Progenitor cell of endocrine pancreas (in vitro differentiated cells): ENCODE measurements at regions not wholly inside any gene's neighbourhood (a gene's known extent, or its start where the extent isn't known, plus 50 kb on each side); places are given as distances from the start of the nearest gene placed in this dataset.

Experiments used
- DNase-seq: peaks from one replicate; pipeline ENCODE4 v3.0.0; 2021; ENCODE audit warnings: low spot score; ENCODE audit not compliant: unreplicated experiment
- H3K27ac Mint-ChIP-seq: 2 replicates; pipeline ENCODE4 v1.8.0; 2021; ENCODE audit warnings: mild to moderate bottlenecking, moderate library complexity, mixed read lengths
- H3K27me3 Mint-ChIP-seq: 2 replicates; pipeline ENCODE4 v1.8.0; 2021; ENCODE audit warnings: mixed read lengths
- H3K36me3 Mint-ChIP-seq: 2 replicates; pipeline ENCODE4 v1.8.0; 2022; ENCODE audit warnings: mixed read lengths; ENCODE audit not compliant: insufficient read depth
- H3K4me1 Mint-ChIP-seq: 2 replicates; pipeline ENCODE4 v1.8.0; 2021; ENCODE audit warnings: low read depth, mixed read lengths
- H3K4me3 Mint-ChIP-seq: 2 replicates; pipeline ENCODE4 v1.8.0; 2021; ENCODE audit warnings: low read depth, mild to moderate bottlenecking, moderate library complexity, mixed read lengths
- H3K9me3 Mint-ChIP-seq: 2 replicates; pipeline ENCODE4 v1.8.0; 2021; ENCODE audit warnings: low read depth, mixed read lengths
- CTCF ChIP-seq: fragments of 200-600 bp; sonication (generic); IDR thresholded peaks from one replicate; pipeline ENCODE4 v1.5.0; 2021; ENCODE audit warnings: antibody characterized with exemption, mild to moderate bottlenecking; ENCODE audit not compliant: unreplicated experiment

- Mint-ChIP-seq H3K27ac (no peak overlapping the region), H3K36me3 (no peaks in the 10 kb centered on the region), H3K4me1 (no peaks in the 10 kb centered on the region), H3K4me3 (no peak overlapping the region), H3K9me3 (no peaks in the 10 kb centered on the region), H3K27me3 (no peaks in the 10 kb centered on the region)
- TF ChIP-seq CTCF: no peak
- no peak for DNase-seq
Observed at GRCh38 chr4:13067077-13067476, 417.1 kb downstream of the RAB28 start.

- no peak for TF ChIP-seq CTCF
- Mint-ChIP-seq H3K36me3 (no peaks in the 10 kb centered on the region), H3K9me3 (no peaks in the 10 kb centered on the region), H3K27me3 (no peaks in the 10 kb centered on the region), H3K4me3 (no peak overlapping the region), H3K4me1 (peaks cover under 1% of the 10 kb centered on the region), H3K27ac (no peak overlapping the region)
- no peak for DNase-seq
Observed at GRCh38 chr4:13059019-13059418, 425.1 kb downstream of the RAB28 start.

- DNase-seq: no peak
- Mint-ChIP-seq H3K27ac (no peak overlapping the region), H3K9me3 (no peaks in the 10 kb centered on the region), H3K4me3 (no peak overlapping the region), H3K27me3 (no peaks in the 10 kb centered on the region), H3K36me3 (no peaks in the 10 kb centered on the region), H3K4me1 (peaks cover 3% of the 10 kb centered on the region)
- no peak for TF ChIP-seq CTCF
Observed at GRCh38 chr4:13056630-13057189, 427.4 kb downstream of the RAB28 start.

- H3K27me3 Mint-ChIP-seq: no peaks in the 10 kb centered on the region
- H3K36me3 Mint-ChIP-seq: no peaks in the 10 kb centered on the region
- DNase-seq: no peak
- no peaks in the 10 kb centered on the region for H3K9me3 Mint-ChIP-seq
- no peak for TF ChIP-seq CTCF
- H3K4me1 Mint-ChIP-seq: peaks cover 3% of the 10 kb centered on the region
- no peak overlapping the region for H3K27ac Mint-ChIP-seq
- H3K4me3 Mint-ChIP-seq: no peak overlapping the region
Observed at GRCh38 chr4:13054420-13054970, 429.6 kb downstream of the RAB28 start.

- peaks cover 2% of the 10 kb centered on the region for H3K9me3 Mint-ChIP-seq
- no peak overlapping the region for H3K27ac Mint-ChIP-seq
- TF ChIP-seq CTCF: no peak
- peaks cover 2% of the 10 kb centered on the region for H3K36me3 Mint-ChIP-seq
- H3K4me1 Mint-ChIP-seq: no peaks in the 10 kb centered on the region
- H3K4me3 Mint-ChIP-seq: no peak overlapping the region
- no peak for DNase-seq
- H3K27me3 Mint-ChIP-seq: no peaks in the 10 kb centered on the region
Observed at GRCh38 chr4:13047591-13047990, 436.5 kb downstream of the RAB28 start.
